ENCODE measurements at regions not wholly inside any gene's neighbourhood (a gene's known extent, or its start where the extent isn't known, plus 50 kb on each side); places are given as distances from the start of the nearest gene placed in this dataset.
A peak's percentile ranks its signal among the peaks of the same experiment; 100 is the strongest.
"Not testable (repeated sequence)": the region's sequence is repeated elsewhere in the genome, so short reads cannot be mapped to it uniquely, and the experiment has no call there.

GRCh38 chr13:34172048-34172447 lies 354.1 kb downstream of the RFC3 start:
- no peak for DNase-seq

GRCh38 chr13:34174671-34175145 lies 356.8 kb downstream of the RFC3 start:
- DNase-seq: peak; percentile 73

GRCh38 chr13:34175551-34175950 lies 357.6 kb downstream of the RFC3 start:
- no peak for DNase-seq

GRCh38 chr13:34176633-34177032 lies 358.7 kb downstream of the RFC3 start:
- DNase-seq: no peak

GRCh38 chr13:34179481-34179880 lies 361.5 kb downstream of the RFC3 start:
- DNase-seq: peak; percentile 59

- DNase-seq: no peak
These were observed 362.0 kb downstream of the RFC3 start for GRCh38 chr13:34179927-34180326.

GRCh38 chr13:34181256-34181655 lies 363.3 kb downstream of the RFC3 start:
- DNase-seq: not testable (repeated sequence)

GRCh38 chr13:34189946-34190345 lies 372.0 kb downstream of the RFC3 start:
- no peak for DNase-seq

- peak; percentile 81 for DNase-seq
These were observed 383.3 kb downstream of the RFC3 start for GRCh38 chr13:34201050-34201913.

- DNase-seq: peak; percentile 91
These were observed 389.4 kb downstream of the RFC3 start for GRCh38 chr13:34207334-34207733.

- peak; percentile 26 for DNase-seq
These were observed 389.9 kb downstream of the RFC3 start for GRCh38 chr13:34207872-34208271.

GRCh38 chr13:34208336-34208735 lies 390.4 kb downstream of the RFC3 start:
- peak; percentile 82 for DNase-seq

GRCh38 chr13:34210341-34210740 lies 392.4 kb downstream of the RFC3 start:
- DNase-seq: no peak

GRCh38 chr13:34214686-34215085 lies 396.7 kb downstream of the RFC3 start:
- no peak for DNase-seq

GRCh38 chr13:34216256-34216655 lies 398.3 kb downstream of the RFC3 start:
- peak; percentile 45 for DNase-seq

GRCh38 chr13:34217343-34218025 lies 399.5 kb downstream of the RFC3 start:
- DNase-seq: no peak

GRCh38 chr13:34223984-34224383 lies 406.0 kb downstream of the RFC3 start:
- DNase-seq: no peak

GRCh38 chr13:34224877-34225276 lies 406.9 kb downstream of the RFC3 start:
- DNase-seq: no peak

- no peak for DNase-seq
These were observed 412.3 kb downstream of the RFC3 start for GRCh38 chr13:34230271-34230670.

- no peak for DNase-seq
These were observed 423.4 kb downstream of the RFC3 start for GRCh38 chr13:34241332-34241731.

- no peak for DNase-seq
These were observed 425.5 kb downstream of the RFC3 start for GRCh38 chr13:34243403-34243802.

GRCh38 chr13:34246511-34246910 lies 428.6 kb downstream of the RFC3 start:
- no peak for DNase-seq

GRCh38 chr13:34247596-34247995 lies 429.6 kb downstream of the RFC3 start:
- DNase-seq: no peak

GRCh38 chr13:34249546-34250039 lies 431.6 kb downstream of the RFC3 start:
- DNase-seq: no peak
